Stimulated activated CD4-positive, alpha-beta T cell treated with anti-CD3 and anti-CD28 coated beads, Interleukin-1b, Interleukin-23, amount 100 ng/mL, for 24 hours (primary cell): ENCODE measurements at regions not wholly inside any gene's neighbourhood (a gene's known extent, or its start where the extent isn't known, plus 50 kb on each side); places are given as distances from the start of the nearest gene placed in this dataset.
"Not testable (repeated sequence)": the region's sequence is repeated elsewhere in the genome, so short reads cannot be mapped to it uniquely, and the experiment has no call there.

Experiments
- DNase-seq, 4 experiments: peaks; one replicate each; pipeline ENCODE4 v3.0.0-alpha.2; 2020; ENCODE audit warnings: low read depth in 4 of 4, low spot score in 1 of 4

GRCh38 chr13:87452281-87452680 is 218.9 kb upstream of the SLITRK5 start:
- no peak for DNase-seq

- no peak for DNase-seq
These were observed 217.9 kb upstream of the SLITRK5 start for GRCh38 chr13:87453244-87453643.

DNA sequence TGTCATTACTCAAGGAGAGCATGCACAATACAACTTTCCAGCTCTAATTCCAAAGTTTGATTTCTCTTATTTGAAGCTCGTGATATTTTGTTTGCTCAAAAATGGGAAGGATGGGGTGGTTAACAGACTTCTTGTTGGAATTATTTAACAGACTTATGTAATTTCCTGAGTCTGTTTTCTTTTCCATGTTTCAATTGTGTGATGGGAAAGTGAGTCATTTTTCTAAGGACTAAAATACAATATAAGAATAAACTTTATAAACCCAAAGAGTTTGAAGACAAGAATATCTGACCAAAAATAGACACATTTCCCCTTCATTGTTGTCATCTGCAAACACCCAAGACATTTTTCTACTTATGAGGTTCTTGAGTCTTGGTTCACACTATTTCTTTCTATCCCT is 211.8 kb upstream of the SLITRK5 start:
- DNase-seq: no peak

DNA sequence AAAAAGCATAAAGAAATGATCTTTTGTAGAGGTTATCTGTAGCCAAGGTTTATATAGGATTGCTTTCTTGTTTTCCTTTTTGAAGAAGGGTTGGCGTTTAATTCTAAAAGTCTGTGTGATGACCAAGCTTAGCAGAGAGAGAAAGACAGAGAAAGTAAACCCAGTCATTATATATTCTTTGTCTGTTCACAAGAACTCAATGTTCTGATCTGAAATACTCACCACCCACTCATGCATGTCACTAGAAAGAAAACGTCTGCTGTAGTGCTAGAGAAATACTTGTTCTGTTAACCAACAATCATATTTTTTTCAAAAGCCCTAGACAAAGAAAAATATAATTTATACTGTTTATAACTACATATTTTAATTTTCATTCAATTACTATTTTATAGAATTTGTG is 173.7 kb upstream of the SLITRK5 start:
- DNase-seq: no peak

- DNase-seq: no peak
These were observed 172.5 kb upstream of the SLITRK5 start for GRCh38 chr13:87498681-87499080.

DNA sequence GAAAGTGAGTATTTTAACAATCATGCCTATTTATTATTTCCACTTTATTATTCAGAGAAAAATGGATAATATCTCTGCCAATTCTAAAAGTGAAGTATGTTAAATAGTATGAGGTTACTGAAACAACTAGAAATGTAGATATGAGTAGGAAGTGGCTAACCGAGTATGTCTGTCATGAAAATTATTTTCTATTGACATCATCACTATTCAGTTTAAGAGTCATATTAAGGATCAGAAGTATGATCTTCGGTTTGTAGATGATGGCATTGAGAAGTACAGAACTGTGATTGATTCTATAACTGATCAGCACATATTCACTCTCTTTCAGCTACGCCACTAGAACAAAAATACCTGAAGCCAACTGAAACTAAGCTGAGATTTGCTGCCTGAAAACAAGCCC is 146.4 kb upstream of the SLITRK5 start:
- no peak for DNase-seq

DNA sequence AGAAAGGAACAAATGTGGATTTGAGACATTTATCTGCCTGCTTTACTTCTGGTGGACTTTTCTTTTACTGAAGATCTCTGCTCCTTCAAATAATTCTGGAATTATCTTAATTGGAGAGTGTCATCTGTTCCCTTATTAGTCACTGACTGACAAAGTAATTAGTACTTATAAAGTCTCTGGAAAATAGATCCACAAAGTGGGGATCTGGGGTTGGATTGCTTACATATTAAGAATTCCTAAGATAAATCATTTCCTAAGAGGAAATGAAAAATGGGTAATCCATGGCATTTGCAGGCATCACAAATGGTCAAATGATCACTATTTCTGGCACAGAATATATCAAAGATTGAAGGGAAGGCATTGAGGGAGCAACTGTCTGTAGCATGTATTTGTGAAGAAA is 137.4 kb upstream of the SLITRK5 start:
- no peak for DNase-seq

DNA sequence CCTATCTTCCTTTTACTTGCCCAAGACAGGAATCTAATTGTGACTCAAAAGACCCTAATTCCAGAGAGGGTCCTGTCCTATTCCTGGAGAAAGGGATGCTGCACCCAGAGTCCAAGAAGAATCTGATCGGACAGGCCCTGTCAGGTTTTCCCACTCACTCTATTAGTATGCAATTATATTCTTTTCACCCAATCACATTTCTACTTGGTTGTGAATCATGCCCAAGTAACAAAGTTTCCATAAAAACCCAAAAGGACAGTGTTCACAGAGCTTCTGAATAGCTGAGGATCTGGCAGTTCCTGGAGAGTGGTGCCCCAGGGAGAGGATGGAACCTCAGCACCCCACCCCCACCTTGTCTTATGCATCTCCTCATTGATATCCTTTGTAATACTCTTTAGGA is 135.3 kb upstream of the SLITRK5 start:
- DNase-seq: no peak

DNA sequence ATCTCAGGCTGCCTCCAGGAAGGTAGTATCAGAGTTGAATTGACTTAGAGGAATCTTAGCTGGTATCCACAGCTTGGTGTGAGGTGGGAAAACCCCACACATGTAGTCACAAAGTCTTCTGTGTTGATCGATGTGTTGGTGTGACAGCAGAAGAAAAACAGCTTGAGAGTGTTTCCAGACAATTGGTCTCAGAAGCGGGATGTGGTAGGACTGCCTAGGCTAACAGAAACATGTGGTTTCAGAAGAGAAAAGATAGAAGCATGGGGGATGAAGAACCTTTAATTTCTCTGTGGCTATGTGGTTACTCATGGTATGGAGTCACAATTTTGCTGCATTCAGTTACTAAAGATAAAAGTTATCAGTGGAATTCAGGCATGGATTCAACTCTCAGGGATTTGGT is 134.7 kb upstream of the SLITRK5 start:
- no peak for DNase-seq

DNA sequence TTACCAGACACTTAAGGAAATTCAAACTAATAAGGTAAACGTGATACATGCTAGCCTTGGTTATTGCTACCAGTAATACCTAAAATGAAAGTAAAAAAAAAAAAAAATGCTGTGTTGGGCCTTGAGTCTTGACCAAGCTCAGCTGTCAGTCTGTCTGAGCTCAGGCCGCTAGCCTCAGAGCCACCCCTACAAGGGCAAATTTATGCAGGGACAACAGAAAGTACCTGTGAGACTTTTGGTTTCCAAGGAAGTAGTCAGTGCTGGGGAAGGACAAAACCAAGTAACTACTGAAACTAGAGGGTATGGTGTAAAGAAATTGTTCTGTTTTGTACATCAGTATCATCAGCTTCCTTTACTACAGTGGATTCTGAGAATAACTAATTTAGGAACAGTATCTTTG is 134.3 kb upstream of the SLITRK5 start:
- DNase-seq: no peak

DNA sequence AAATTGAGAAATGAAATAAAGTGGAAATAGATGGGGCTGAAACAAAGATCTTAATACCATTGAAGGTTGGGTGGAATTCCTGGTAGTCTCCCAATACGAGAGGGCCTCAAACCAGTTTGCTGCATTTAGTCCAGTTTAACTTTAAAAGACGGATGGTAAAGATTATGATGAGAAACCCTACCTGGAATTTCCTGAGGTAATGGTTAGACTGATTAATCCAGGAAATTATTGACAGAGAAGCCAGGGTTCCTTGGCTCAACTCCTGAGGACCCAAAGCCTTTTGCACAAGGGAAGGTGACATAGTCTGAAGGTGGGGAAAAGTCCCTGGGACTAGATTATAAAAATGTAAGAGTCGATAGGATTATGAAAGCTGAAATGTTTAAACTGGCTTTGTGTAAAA is 133.2 kb upstream of the SLITRK5 start:
- no peak for DNase-seq

- DNase-seq: no peak
These were observed 132.7 kb upstream of the SLITRK5 start for GRCh38 chr13:87538366-87539052.

DNA sequence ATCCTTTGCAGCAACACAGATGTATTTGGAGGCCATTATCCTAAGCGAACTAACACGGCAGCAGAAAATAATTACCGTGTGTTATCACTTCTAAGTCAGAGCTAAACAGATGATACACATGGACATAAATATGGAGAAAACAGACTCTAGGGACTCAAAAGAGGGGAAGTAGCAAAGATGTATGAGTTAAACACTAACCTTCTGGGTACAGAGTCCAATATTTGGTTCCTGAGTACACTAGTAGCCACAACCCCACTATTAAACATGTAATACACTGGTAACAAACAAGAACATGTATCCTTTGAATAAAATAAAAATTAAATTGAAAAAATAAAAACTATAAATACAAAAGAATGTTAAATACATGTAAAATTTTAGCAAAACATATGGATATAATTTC is 118.0 kb upstream of the SLITRK5 start:
- no peak for DNase-seq

DNA sequence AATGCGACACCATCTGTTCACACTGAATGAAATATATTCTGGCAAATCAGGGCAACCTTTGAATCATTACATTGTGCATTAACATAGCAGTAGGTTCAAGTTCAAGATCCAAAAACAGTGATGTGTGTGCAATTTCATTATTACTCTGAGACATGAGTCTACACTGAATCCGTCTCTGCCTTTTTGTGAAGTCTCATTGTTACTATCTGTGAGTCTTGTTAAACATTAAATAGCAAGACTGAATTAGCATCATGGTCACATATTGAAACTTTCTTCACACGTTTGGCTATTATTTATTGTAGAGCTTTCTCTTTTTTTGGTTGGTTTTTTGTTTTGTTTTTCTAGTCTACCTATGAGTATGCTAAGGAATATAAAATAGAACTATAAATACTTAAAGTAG is 117.1 kb upstream of the SLITRK5 start:
- no peak for DNase-seq

DNA sequence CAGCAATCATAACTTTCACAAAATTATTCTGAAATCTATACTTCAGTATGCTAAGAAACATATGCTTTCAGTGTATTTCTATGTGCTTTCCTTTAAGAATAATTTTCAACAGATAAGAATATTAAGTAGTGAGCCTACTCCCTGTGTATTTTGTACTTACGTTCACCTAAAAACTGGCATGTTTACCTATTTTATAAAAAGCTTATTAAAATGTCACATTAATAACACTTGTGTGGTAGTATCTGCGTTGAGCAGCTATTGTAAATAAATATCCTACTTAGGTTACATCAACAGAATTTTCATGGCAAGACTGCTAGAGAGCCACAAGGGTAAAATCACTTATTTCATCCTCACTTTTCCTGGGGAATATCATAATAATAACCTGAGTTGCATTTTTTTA is 113.4 kb upstream of the SLITRK5 start:
- no peak for DNase-seq

DNA sequence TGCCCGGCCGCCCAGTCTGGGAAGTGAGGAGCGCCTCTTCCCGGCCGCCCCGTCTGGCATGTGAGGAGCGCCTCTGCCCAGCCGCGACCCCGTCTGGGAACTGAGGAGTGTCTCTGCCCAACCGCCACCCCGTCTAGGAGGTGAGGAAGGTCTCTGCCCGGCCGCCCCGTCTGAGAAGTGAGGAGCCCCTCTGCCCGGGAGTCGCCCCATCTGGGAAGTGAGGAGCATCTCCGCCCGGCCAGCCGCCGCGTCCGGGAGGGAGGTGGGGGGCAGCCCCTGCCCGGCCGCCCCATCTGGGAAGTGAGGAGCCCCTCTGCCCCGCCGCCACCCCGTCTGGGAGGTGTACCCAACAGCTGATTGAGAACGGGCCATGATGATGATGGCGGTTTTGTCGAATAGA is 109.6 kb upstream of the SLITRK5 start:
- DNase-seq: not testable (repeated sequence)

DNA sequence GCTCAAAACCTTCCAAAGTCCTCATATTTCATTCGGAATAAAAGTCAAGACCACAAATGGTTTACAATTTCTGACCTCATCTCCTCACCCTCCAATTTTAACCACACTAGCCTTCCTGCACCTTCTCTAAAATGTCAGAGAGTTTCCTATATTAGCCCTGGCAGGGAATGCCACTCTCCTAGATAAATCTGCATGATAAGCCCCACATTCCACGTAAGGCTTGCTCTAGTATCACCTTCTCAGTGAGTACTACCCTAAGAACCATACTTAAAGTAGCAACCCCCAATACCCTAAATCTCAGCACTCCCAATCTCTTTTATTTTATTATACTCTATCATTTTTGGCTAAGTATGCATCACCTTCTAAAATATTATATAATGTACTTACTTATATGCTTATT is 100.5 kb upstream of the SLITRK5 start:
- DNase-seq: no peak

DNA sequence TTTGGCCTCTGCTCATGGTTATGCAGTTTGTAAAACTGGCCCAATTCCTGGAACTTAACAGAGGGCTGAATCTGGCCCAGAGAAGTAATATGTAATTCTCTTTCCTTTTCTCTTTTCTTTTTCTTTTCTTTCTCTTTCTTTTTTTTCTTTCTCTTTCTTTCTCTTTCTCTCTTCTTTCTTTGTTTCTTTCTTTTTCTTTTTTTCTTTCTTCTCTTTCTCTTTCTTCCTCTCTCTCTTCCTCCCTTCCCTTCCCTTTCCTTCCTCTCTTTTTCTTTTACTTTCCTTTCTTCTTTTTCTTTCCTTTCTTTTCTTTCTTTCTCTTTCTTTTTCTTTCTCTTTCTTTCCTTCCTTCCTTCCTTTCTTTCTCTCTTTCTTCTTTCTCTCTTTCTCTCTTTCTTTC is 88.8 kb upstream of the SLITRK5 start:
- DNase-seq: no peak

DNA sequence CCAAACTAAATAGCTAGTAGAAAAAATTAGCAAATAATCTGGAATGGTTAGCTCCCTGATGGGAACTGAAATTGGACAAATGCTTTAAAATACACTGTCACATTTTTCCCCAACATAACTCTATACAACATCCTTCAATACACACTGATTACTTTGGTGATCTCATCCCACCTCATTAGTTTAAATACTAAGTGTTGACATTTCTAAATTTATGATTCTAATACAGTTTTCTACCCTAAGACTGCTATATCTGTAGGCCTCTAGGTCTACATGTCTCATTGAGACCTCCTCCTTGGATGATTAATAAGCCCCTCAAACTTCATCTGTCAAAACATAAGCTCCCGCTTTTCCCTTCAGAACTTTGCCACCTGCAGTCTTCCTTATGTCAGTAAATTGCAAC is 80.7 kb upstream of the SLITRK5 start:
- DNase-seq: no peak

DNA sequence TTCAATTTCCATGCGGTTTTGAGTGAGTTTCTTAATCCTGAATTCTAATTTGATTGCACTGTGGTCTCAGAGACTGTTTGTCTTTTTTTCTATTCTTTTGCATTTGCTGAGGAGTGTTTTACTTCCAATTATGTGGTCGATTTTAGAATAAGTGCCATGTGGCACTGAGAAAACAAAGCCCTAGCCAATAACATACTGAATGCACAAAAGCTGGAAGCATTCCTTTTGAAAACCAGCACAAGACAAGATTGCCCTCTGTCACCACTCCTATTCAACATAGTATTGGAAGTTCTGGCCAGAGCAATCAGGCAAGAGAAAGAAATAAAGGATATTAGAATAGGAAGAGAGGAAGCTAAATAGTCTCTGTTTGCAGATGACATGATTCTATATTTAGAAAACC is 66.7 kb upstream of the SLITRK5 start:
- not testable (repeated sequence) for DNase-seq

DNA sequence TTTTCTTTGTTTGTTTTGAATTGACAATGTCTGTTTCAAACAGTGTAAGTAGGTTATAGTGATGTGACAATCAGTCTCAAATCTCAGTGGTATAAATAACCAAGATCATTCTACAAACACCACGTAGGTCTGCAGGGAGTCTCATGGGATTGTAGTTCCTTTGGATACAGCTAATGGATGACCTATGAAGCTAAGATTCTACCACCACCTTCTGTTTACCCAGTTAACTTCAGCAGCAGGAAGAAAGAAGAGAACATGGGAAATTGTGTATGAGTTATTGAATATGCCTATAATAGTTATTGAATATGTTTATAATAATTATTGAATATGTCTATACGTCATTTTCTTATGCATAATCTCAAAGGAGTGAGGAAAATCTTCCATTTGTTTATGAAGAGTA is 63.9 kb upstream of the SLITRK5 start:
- no peak for DNase-seq

- DNase-seq: no peak
These were observed 56.9 kb upstream of the SLITRK5 start for GRCh38 chr13:87614276-87614675.
